ENCODE measurements at regions not wholly inside any gene's neighbourhood (a gene's known extent, or its start where the extent isn't known, plus 50 kb on each side); places are given as distances from the start of the nearest gene placed in this dataset.

GRCh38 chr22:48864748-48865147, 962.9 kb downstream of the BRD1 start:
- no peak for DNase-seq (ENCODE audit: low spot score)

GRCh38 chr22:48863965-48864528, 963.6 kb downstream of the BRD1 start:
- no peak for DNase-seq (ENCODE audit: low spot score)

DNA sequence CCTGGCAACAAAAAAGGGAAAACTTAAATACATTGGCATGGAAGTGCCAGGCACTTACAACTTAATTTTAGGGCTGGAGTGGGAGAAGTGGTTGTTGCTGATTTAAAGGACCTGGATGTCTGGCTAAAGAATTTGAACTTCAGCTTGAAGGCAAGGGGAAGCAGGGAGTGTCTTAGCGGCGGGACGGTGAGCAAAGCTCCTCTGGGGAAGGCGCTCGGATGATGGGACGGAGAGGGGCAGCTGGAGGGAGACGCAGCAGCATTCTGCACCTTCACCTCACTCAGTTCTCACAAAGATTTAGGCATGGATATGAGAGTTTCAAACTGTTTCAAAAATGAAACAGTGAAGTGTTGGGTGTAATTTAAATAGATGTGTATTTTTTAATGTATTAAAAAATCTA, 967.1 kb downstream of the BRD1 start:
- DNase-seq (ENCODE audit: low spot score), result no peak

- DNase-seq (ENCODE audit: low spot score), result no peak
Measured at GRCh38 chr22:48858856-48859255, 968.8 kb downstream of the BRD1 start.

DNA sequence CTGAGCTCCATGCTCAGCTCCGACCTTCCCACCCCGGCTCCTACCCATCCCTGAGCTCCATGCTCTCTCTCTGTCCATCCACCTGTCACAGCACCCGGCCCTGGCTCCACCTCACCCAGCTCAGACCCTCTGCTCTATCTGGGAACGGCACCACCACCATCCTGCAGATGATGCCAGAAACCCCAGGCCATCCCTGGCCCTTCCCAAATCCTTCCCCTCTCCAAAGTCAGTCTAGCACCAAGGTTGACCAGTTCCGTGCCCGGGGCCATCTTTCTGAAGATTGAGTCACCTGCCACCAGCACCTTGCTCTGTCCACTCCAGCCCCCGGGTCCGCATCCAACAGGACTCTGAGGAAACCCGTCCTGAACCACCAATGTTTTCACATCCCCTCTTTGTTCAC, 969.6 kb downstream of the BRD1 start:
- no peak for DNase-seq (ENCODE audit: low spot score)

DNA sequence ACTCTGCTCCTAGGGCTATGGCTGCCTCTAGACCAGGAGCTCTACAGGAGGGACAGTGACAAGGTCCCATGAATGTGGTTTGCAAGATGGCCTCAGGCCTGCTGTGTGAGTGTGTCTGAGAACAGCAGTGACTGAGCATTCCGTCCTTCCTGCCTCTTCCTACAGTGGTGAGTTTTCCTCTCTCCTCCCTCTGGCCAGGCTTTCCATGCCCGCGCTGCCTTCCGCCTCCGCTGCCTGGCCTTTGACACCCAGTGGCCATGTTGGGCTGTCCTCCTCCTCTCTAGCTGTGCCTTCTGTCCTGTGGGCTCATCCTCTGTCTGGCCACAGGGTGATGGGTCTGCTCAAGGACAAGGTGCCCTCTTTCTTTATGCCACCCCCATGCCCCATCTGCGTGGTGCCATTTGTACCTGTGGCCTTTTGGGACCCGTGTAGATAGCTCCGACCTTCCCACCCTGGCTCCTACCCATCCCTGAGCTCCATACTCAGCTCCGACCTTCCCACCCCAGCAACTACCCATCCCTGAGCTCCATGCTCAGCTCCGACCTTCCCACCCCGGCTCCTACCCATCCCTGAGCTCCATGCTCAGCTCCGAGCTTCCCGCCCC, 970.4 kb downstream of the BRD1 start:
- DNase-seq (ENCODE audit: low spot score), result no peak

DNA sequence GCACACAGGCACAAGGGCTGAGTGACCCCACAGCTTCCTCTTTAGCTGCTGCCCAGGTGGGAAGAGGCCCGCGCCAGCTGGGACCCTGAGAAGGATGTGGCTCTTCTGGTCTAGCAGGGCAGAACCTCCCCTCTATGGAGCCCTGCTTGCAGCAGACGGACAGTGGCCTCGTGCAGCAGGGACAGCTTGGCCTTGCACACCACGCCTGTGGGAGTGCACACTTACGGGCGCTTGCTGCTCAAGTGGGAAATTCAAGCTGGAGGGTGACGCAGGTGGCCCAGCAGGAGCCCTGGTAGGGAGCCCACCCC, 971.4 kb downstream of the BRD1 start:
- no peak for DNase-seq (ENCODE audit: low spot score)

DNA sequence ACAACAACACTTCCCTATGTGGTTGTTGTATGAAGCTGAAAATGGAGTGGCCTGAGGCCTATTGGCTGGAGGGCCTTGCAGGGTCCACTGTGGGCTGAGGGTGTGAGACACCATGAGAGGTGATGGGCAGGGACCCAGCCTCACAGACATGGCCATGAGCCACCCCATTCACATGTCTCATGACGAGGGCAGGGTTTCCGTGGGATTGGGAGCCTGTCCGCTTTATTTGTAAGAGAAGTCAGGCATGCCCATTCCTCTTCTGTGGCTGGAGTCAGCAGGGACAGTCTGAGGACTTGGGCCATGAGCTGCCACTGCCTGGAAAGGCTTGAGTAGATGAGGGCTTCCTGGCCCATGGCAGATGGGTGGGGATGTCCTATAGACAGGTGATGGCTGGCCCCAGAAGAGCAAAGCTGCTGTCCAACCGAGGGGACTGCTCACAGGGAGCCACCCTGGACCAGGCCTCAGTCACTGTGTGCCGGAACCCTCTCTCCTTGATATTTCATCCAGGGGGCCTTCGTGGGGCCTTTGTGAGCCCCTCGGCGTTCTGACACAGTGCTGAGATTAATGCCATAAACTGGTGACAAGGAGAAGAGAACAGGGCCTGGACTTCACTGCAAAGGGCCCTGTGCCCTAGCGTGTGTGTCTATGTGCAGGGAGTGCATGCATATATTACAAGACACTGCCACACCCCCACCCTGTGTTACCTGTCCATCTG, 971.9 kb downstream of the BRD1 start:
- no peak for DNase-seq (ENCODE audit: low spot score)

DNA sequence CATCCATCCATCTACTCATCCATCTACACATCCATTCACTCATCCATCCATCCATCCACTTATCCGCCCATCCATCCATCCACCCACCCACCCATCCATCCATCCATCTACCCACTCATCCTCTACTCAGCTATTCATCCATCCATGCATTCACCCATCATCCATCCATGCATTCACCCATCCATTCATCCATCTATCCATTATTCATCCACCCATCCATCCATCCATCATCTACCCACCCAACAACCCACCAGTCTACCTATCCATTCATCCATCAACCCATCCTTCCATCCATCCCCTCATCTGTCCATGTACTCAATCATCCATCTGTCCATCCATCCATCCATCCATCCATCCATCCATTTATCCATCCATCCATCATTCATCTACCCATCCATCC, 972.7 kb downstream of the BRD1 start:
- no peak for DNase-seq (ENCODE audit: low spot score)

DNA sequence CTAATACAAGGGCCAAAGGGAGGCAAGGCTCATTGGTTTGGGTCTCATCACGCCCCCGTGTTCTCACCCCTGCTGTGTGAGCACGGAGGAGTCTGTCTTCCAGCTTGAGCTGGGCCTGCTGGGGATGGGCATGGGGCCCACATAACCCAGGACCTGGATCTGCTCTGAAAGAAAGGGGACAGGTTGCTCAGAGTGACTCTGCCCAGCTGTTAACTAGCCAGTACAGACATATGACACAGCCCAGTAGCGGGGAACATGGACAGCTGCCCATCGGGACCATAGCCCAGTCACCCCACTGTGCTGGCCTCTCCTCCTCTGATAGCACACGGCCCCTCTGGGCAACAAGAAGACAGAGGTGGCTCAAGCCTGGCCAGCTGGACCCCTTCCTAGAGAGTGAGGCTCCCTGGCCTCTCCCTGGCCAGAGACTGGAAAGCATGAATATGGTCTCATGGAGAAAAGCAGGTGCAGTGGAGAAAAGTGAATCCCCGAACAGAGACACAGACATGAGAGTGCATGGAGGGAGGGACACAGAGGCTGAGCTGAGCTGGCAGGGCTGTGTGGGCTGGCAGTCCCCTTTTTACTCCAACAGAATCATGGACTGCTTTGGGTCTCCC, 973.9 kb downstream of the BRD1 start:
- no peak for DNase-seq (ENCODE audit: low spot score)

DNA sequence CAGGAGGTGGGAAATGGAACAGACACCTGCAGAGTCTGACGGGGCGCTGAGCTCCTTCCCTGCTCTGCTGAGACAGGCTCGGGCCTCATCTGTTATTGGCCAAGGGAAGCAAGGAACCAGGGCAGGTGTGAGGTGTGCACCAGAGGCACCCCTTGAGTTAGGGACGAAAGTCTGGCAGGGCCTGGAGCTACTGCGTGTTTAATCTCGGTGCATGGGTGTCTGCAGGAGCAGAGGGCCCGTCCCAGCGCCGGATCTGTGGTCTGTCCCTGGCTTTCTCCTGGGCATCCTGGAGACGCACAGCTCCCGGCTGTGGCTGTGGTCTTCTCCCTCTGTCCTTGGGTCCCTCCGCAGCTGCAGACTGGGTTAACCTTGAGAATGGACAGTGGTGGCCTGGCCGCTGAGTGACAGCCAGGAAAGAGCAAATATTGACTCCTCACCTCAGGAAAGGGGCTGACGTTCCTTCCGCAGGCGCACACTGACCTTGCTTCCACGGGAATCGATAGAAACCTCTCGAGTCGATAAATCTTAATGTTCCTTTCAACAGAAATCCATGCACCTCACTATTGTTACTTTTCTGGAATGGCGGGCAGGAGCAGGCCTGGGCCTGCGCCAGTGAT, 975.6 kb downstream of the BRD1 start:
- DNase-seq (ENCODE audit: low spot score), result no peak

GRCh38 chr22:48850658-48851287, 976.9 kb downstream of the BRD1 start:
- no peak for DNase-seq (ENCODE audit: low spot score)

DNA sequence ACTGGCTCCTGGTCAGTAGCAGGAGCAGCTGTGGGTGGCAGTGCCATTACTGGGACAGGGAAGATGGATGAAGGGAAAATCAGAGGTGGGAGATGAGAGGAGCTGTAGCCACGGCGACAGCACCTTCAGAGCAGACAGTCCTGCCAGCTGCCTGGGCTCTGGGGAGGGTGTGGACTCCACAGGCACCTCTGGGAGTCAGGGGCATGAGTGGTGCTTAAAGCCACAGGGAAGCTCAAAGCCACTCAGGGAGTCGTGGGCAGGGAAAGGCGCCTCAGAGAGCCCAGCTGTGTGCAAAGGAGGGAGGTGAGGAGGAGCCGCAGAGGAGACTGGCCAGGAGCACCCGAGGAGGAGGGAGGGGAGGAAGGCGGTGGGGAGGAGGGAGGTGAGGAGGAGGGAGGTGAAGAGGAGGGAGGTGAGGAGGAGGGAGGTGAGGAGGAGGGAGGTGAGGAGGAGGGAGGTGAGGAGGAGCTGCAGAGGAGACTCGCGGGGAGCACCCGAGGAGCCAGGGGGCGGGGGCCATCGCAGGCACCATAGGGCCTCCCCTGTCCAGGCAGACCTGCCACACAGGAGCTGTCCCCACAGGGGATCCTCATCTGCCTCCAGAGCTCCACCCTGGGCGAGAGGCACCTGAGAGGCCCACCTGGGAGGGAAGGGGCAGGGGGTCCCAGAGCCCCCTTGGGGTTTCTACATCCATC, 977.6 kb downstream of the BRD1 start:
- DNase-seq (ENCODE audit: low spot score), result no peak

- no peak for DNase-seq (ENCODE audit: low spot score)
Measured at GRCh38 chr22:48849219-48849912, 978.3 kb downstream of the BRD1 start.

- no peak for DNase-seq (ENCODE audit: low spot score)
Measured at GRCh38 chr22:48846200-48846599, 981.5 kb downstream of the BRD1 start.

DNA sequence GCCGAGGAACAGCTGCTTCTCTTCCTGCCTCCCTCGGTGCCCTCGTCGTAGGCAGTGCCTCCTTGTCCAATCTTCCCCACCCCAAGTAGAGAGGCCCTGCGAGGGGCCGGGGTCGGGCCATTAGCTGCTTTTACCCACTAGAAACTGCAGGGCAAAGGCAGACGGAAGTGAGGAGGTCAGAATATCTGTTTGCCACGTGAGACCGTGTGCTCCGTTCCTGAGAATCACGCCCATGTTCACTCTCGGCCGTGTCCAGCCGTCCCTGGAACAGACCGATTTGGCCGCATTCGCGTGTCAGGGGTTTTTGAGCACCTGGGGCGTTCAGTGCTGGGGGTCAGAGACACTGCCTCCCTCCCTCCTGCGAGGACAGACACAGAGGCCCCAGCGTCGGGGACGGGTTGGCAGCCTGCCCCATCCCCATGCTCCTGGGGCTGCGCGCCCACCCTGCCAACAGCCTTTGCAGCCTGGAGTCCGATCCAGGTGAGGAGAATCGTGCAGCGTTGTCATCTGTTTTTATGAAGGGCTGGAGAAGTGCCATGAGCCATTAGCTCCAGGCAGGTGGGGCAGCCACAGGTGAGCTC, 982.2 kb downstream of the BRD1 start:
- DNase-seq (ENCODE audit: low spot score), result no peak

DNA sequence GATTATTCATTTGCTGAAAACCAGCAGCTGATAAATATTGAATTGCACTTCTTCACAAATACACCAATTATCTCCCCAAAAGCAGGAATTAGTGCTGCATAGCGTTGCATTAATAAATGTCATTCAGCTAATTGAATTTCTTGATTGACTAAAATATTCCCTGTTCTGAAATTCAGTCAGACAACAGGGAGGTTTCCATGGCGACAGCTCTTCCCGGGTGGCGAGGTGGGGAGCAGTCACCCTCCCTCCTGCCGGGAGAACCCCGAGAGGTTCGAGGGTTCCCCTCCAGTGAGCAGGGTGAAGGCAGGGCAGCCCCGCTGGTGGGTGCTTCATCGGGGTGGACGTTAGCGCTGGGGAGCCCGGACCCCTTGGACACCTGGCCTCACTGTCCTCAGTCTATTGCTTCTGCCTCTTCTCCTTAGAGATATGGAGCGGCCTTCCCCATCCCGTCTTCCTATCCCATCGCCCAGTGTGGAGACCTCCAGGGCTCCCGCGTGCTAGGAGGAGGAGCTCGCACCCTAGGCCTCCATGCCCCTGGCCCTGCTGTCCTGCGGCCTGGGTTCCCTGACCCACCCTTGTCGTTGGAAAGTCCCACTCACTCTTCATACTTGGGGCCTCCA, 983.5 kb downstream of the BRD1 start:
- no peak for DNase-seq (ENCODE audit: low spot score)

DNA sequence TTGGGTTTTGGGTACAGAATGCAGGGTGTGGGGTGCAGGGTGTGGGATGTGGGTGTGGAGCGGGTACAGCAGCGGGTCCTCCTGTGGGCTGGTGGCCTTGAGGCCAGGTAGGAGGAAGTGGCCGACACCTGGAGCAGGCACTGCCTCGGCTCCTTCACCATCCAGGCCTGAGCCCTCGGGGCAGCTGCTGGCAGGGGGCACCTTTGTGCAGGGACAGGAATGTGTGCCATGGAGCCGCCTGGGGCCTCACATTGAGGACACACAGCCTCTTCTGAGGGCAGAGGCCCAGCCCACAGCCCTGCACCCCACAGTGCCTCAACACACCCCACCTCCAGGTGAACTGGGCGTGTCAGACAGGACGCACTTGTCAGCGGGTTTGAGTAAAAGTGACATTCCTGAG, 984.0 kb downstream of the BRD1 start:
- no peak for DNase-seq (ENCODE audit: low spot score)

- DNase-seq (ENCODE audit: low spot score), result no peak
Measured at GRCh38 chr22:48842976-48843375, 984.7 kb downstream of the BRD1 start.

- DNase-seq (ENCODE audit: low spot score), result no peak
Measured at GRCh38 chr22:48842583-48842945, 985.1 kb downstream of the BRD1 start.

Measured in H4 (cell line).